Endothelial cell of umbilical vein (primary cell): ENCODE measurements at regions not wholly inside any gene's neighbourhood (a gene's known extent, or its start where the extent isn't known, plus 50 kb on each side); places are given as distances from the start of the nearest gene placed in this dataset.

Experiments used
- BruUV-seq: library from RNA; stranded (reverse); fragments of 400-500 nt; replicated peaks from 2 replicates; lab custom pipeline; 2021; lab: Mats Ljungman, UMichigan
- CTCF ChIA-PET: fragments of 300-600, 350-600 bp; sonication (Branson Sonifier 250); formaldehyde crosslinking; loops from one replicate; lab custom pipeline; 2021; ENCODE audit warnings: antibody characterized with exemption, inconsistent platforms; lab: Charles Lee
- POLR2A ChIA-PET: fragments of 300-600, 350-600 bp; sonication (Branson Sonifier 250); formaldehyde crosslinking; loops from one replicate; lab custom pipeline; 2021; ENCODE audit warnings: antibody characterized with exemption, inconsistent platforms; lab: Charles Lee
- DNase-seq: peaks from one replicate; pipeline ENCODE4 v3.0.0-alpha.2; 2011; ENCODE audit warnings: low read depth, low spot score
- FAIRE-seq: peaks from 2 replicates; lab custom pipeline; 2011; peaks lifted over from hg19 to GRCh38; lab: Jason Lieb, UNC
- H2AFZ ChIP-seq: 2 replicates; pipeline ENCODE4 v1.6.0; 2012; ENCODE audit warnings: low read depth, low read length, control low read depth, inconsistent platforms
- H3K27ac ChIP-seq: 2 replicates; pipeline ENCODE4 v1.5.1; 2011; ENCODE audit warnings: low read depth, mild to moderate bottlenecking, control low read depth, low read length, moderate library complexity; ENCODE audit not compliant: insufficient read depth
- H3K27me3 ChIP-seq, 2 experiments: 2 replicates each; pipeline versions ENCODE4 v1.6.0 to v1.6.1; 2011; ENCODE audit warnings: low read length in 2 of 2, mixed read lengths in 1 of 2; ENCODE audit not compliant: control insufficient read depth in 2 of 2, insufficient read depth in 2 of 2
- H3K36me3 ChIP-seq, 2 experiments: 2 replicates in 1 of 2; 3 replicates in 1 of 2; pipeline ENCODE4 v1.5.1; 2011; ENCODE audit warnings: low read length in 2 of 2, mild to moderate bottlenecking in 1 of 2, moderate library complexity in 1 of 2; ENCODE audit not compliant: control insufficient read depth in 2 of 2, insufficient read depth in 2 of 2; ENCODE audit errors: extremely low read depth in 1 of 2
- H3K4me1 ChIP-seq: 3 replicates; pipeline ENCODE4 v1.5.1; 2011; ENCODE audit warnings: mild to moderate bottlenecking, low read length; ENCODE audit not compliant: control insufficient read depth, insufficient read depth; ENCODE audit errors: extremely low read depth
- H3K4me2 ChIP-seq: 2 replicates; pipeline ENCODE4 v1.6.1; 2011; ENCODE audit warnings: low read length, control low read depth, mixed read lengths; ENCODE audit not compliant: insufficient read depth
- H3K4me3 ChIP-seq, 3 experiments: fragments of 200-600 bp in 1 of 3; sonication (generic), shearing (Covaris generic) in 1 of 3; replicated peaks in 1 of 3; 2 replicates each; pipeline ENCODE4 v1.5.1; 2011 to 2016; ENCODE audit warnings: control low read depth in 3 of 3, low read length in 3 of 3, mild to moderate bottlenecking in 2 of 3, inconsistent platforms in 1 of 3, low read depth in 1 of 3, moderate library complexity in 1 of 3; ENCODE audit not compliant: insufficient read depth in 1 of 3
- H3K79me2 ChIP-seq: 2 replicates; pipeline ENCODE4 v1.6.0; 2012; ENCODE audit warnings: low read length, inconsistent platforms; ENCODE audit not compliant: control insufficient read depth, insufficient read depth
- H3K9ac ChIP-seq: replicated peaks from 2 replicates; pipeline ENCODE3; 2011; ENCODE audit warnings: low read length, control low read depth; ENCODE audit not compliant: insufficient read depth; ENCODE audit errors: extremely low read depth
- H3K9me1 ChIP-seq: replicated peaks from 3 replicates; pipeline ENCODE4 v1.6.0; 2011; ENCODE audit warnings: mild to moderate bottlenecking, low read length; ENCODE audit not compliant: control insufficient read depth, insufficient read depth; ENCODE audit errors: extremely low read depth
- H3K9me3 ChIP-seq: replicated peaks from 2 replicates; pipeline ENCODE4 v1.5.1; 2012; ENCODE audit warnings: low read length, inconsistent platforms; ENCODE audit not compliant: control insufficient read depth, insufficient read depth
- H4K20me1 ChIP-seq: replicated peaks from 2 replicates; pipeline ENCODE3; 2011; ENCODE audit warnings: mild to moderate bottlenecking, low read length; ENCODE audit not compliant: control insufficient read depth, insufficient read depth; ENCODE audit errors: extremely low read depth
- EZH2 ChIP-seq: IDR thresholded peaks from 2 replicates; pipeline ENCODE4 v1.6.1; 2012; ENCODE audit warnings: borderline replicate concordance, low read depth, mild to moderate bottlenecking, moderate library complexity, low read length, inconsistent platforms; ENCODE audit not compliant: severe bottlenecking
- FOS ChIP-seq: IDR thresholded peaks from 2 replicates; pipeline ENCODE4 v1.6.1; 2011; ENCODE audit warnings: mild to moderate bottlenecking, low read length, moderate library complexity, borderline replicate concordance; ENCODE audit not compliant: insufficient read depth
- GATA2 ChIP-seq: IDR thresholded peaks from 2 replicates; pipeline ENCODE4 v1.7.0; 2011; ENCODE audit warnings: low read depth, mild to moderate bottlenecking, moderate library complexity, mixed read lengths, low read length; ENCODE audit not compliant: insufficient read length, insufficient read depth
- JUN ChIP-seq: IDR thresholded peaks from 2 replicates; pipeline ENCODE4 v1.6.1; 2011; ENCODE audit warnings: borderline replicate concordance, low read depth; ENCODE audit not compliant: insufficient read length, insufficient read depth
- MYC ChIP-seq: IDR thresholded peaks from one replicate; pipeline ENCODE4 v1.6.1; 2011; ENCODE audit warnings: mild to moderate bottlenecking, low read depth, low read length
- POLR2A ChIP-seq: IDR thresholded peaks from 2 replicates; pipeline ENCODE4 v1.6.1; 2012; ENCODE audit warnings: low read depth, mild to moderate bottlenecking, control low read depth, low read length
- POLR2AphosphoS5 ChIP-seq: IDR thresholded peaks from 2 replicates; pipeline ENCODE4 v1.6.1; 2012; ENCODE audit warnings: low read depth, mild to moderate bottlenecking, control low read depth, low read length, moderate library complexity; ENCODE audit not compliant: insufficient read depth
- dilution Hi-C: fragments of 300-500 bp; cut with MboI; formaldehyde crosslinking; loops from one replicate; pipeline ENCODE4 v1.15.0; 2019; ENCODE audit warnings: low sequenced_read_pairs; ENCODE audit not compliant: extremely low pct_ligation_motif_present
- intact Hi-C: fragments of 100-400 bp; cut with micrococcal nuclease; formaldehyde crosslinking; loops from one replicate; pipeline ENCODE4 v1.10.0; 2022
- TF ChIP-seq, protein P1 (sequence below), 2 donors: IDR thresholded peaks; 1 replicate in 1 of 2; 2 replicates in 1 of 2; pipeline ENCODE4 v1.5.1; 2011; ENCODE audit warnings: low read length in 2 of 2, mild to moderate bottlenecking in 2 of 2, moderate library complexity in 2 of 2, control low read depth in 1 of 2, inconsistent platforms in 1 of 2, low read depth in 1 of 2; ENCODE audit not compliant: insufficient read depth in 1 of 2; ENCODE audit errors: extremely low read depth in 1 of 2
- TF ChIP-seq, protein P2 (sequence below): IDR thresholded peaks from 2 replicates; pipeline ENCODE4 v1.6.1; 2011; ENCODE audit not compliant: insufficient read depth, insufficient read length

- FAIRE-seq (no peak), DNase-seq (no peak)
- Histone ChIP-seq H3K79me2 (no peaks in the 10 kb centered on the region), H3K9me3 (no peaks in the 10 kb centered on the region), H3K9me1 (no peaks in the 10 kb centered on the region), H3K4me2 (no peak overlapping the region), H3K36me3 (no peaks in the 10 kb centered on the region), H3K27me3 (no peaks in the 10 kb centered on the region), H3K9ac (no peak overlapping the region), H3K27ac (no peak overlapping the region), H4K20me1 (no peaks in the 10 kb centered on the region), H2AFZ (no peak overlapping the region), H3K4me3 (no peak overlapping the region), H3K4me1 (peaks cover 10% of the 10 kb centered on the region)
- TF ChIP-seq MYC (no peak), POLR2A (no peak), FOS (no peak), EZH2 (no peak), POLR2AphosphoS5 (no peak), GATA2 (no peak), JUN (no peak)
- TF ChIP-seq, protein P1, sequence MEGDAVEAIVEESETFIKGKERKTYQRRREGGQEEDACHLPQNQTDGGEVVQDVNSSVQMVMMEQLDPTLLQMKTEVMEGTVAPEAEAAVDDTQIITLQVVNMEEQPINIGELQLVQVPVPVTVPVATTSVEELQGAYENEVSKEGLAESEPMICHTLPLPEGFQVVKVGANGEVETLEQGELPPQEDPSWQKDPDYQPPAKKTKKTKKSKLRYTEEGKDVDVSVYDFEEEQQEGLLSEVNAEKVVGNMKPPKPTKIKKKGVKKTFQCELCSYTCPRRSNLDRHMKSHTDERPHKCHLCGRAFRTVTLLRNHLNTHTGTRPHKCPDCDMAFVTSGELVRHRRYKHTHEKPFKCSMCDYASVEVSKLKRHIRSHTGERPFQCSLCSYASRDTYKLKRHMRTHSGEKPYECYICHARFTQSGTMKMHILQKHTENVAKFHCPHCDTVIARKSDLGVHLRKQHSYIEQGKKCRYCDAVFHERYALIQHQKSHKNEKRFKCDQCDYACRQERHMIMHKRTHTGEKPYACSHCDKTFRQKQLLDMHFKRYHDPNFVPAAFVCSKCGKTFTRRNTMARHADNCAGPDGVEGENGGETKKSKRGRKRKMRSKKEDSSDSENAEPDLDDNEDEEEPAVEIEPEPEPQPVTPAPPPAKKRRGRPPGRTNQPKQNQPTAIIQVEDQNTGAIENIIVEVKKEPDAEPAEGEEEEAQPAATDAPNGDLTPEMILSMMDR (IDR thresholded peaks at IDR 0.05; ENCODE audit: extremely low read depth in 1 of 2, insufficient read depth in 1 of 2, low read depth in 1 of 2, low read length in 2 of 2) = no peak
- TF ChIP-seq, protein P2, sequence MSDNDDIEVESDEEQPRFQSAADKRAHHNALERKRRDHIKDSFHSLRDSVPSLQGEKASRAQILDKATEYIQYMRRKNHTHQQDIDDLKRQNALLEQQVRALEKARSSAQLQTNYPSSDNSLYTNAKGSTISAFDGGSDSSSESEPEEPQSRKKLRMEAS = no peak
- dilution Hi-C loops (no loop called here), intact Hi-C loops (no loop called here)
- ChIA-PET POLR2A (no interaction called here), CTCF (no interaction called here)
- no TSS peak for BruUV-seq
Observed at GRCh38 chr3:73786998-73787397, 162.3 kb upstream of the PDZRN3 start.
